ENCODE measurements at regions not wholly inside any gene's neighbourhood (a gene's known extent, or its start where the extent isn't known, plus 50 kb on each side); places are given as distances from the start of the nearest gene placed in this dataset.

DNA sequence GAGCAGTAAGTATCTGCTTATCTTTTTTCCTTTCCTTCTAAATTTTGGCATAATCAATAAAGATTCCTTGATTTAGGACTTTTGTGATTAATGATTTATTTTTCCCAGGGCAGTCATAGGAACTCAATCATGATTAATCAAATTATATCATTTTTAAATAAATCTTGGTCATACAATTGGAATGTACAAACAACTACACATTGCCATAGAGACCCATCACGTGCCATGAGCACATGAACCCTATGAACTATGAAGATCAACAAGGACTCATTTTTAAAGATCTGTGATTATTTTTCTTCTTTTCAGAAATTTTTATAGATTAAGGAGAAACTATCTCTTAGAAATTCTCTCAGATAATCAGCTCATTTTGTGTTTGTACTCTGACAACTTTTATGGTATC lies 622.4 kb downstream of the BCKDHB start:
- H3F3A ChIP-seq (ENCODE audit: insufficient read depth, low read length, poor library complexity, severe bottlenecking) = no peaks in the 10 kb centered on the region

DNA sequence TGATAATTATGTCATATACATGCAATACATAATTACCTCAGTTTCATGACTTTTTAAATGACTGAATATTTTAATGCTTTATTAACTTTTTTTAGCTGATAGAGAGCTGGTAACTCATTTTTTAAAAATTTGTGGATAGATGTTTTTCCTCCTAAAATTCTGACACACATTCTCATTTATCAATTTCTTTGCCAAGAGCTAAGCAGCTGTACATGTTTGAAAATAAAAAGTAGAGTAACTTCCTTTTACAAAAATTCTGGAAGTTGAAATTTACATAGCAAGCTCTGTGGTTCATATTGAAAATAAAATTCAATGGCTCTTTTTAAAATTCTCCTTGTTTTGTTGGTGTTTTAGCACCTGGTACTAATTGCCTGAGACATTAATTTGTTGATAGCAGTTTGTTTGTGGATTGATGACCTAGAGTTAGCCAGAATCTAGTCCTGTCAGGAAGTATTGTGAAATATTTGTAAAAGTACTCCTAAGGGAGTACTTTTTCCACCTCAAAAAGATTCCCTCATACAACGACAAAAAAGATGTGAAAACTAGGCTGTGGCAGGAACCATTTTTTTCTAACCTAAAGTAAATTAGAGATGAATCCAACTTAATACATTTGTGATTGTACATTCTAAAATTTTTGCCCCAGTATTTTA lies 621.8 kb downstream of the BCKDHB start:
- Histone ChIP-seq H3K4me3 (ENCODE audit: low read length) (no peak overlapping the region), H3K9ac (ENCODE audit: low read length) (no peak overlapping the region), H3K9me3 (ENCODE audit: low read length) (no peaks in the 10 kb centered on the region), H3K4me2 (ENCODE audit: low read length) (no peak overlapping the region), H3K36me3 (ENCODE audit: insufficient read depth, low read length) (no peaks in the 10 kb centered on the region), H3K79me2 (replicated peaks; ENCODE audit: insufficient read depth, low read length) (no peaks in the 10 kb centered on the region), H3K9me2 (ENCODE audit: insufficient read depth, low read length) (no peaks in the 10 kb centered on the region), H3K27ac (ENCODE audit: low read length) (no peak overlapping the region), H2AFZ (ENCODE audit: low read depth, low read length) (no peak overlapping the region), H3K27me3 (ENCODE audit: insufficient read depth, low read depth, low read length) (no peaks in the 10 kb centered on the region), H4K20me1 (ENCODE audit: insufficient read depth) (no peaks in the 10 kb centered on the region), H3F3A (ENCODE audit: insufficient read depth, low read length, poor library complexity, severe bottlenecking) (no peaks in the 10 kb centered on the region)
- TF ChIP-seq TAF1 (IDR thresholded peaks at IDR 0.05; ENCODE audit: low read depth) = no peak
- no peak for TF ChIP-seq POLR2AphosphoS5 (IDR thresholded peaks at IDR 0.05)
- TF ChIP-seq, protein P1, sequence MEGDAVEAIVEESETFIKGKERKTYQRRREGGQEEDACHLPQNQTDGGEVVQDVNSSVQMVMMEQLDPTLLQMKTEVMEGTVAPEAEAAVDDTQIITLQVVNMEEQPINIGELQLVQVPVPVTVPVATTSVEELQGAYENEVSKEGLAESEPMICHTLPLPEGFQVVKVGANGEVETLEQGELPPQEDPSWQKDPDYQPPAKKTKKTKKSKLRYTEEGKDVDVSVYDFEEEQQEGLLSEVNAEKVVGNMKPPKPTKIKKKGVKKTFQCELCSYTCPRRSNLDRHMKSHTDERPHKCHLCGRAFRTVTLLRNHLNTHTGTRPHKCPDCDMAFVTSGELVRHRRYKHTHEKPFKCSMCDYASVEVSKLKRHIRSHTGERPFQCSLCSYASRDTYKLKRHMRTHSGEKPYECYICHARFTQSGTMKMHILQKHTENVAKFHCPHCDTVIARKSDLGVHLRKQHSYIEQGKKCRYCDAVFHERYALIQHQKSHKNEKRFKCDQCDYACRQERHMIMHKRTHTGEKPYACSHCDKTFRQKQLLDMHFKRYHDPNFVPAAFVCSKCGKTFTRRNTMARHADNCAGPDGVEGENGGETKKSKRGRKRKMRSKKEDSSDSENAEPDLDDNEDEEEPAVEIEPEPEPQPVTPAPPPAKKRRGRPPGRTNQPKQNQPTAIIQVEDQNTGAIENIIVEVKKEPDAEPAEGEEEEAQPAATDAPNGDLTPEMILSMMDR (IDR thresholded peaks at IDR 0.05; ENCODE audit: poor library complexity, severe bottlenecking) = no peak
- TF ChIP-seq EP300 (conservative IDR thresholded peaks at IDR 0.05; ENCODE audit: poor library complexity, severe bottlenecking) = no peak
- TF ChIP-seq, protein P2, sequence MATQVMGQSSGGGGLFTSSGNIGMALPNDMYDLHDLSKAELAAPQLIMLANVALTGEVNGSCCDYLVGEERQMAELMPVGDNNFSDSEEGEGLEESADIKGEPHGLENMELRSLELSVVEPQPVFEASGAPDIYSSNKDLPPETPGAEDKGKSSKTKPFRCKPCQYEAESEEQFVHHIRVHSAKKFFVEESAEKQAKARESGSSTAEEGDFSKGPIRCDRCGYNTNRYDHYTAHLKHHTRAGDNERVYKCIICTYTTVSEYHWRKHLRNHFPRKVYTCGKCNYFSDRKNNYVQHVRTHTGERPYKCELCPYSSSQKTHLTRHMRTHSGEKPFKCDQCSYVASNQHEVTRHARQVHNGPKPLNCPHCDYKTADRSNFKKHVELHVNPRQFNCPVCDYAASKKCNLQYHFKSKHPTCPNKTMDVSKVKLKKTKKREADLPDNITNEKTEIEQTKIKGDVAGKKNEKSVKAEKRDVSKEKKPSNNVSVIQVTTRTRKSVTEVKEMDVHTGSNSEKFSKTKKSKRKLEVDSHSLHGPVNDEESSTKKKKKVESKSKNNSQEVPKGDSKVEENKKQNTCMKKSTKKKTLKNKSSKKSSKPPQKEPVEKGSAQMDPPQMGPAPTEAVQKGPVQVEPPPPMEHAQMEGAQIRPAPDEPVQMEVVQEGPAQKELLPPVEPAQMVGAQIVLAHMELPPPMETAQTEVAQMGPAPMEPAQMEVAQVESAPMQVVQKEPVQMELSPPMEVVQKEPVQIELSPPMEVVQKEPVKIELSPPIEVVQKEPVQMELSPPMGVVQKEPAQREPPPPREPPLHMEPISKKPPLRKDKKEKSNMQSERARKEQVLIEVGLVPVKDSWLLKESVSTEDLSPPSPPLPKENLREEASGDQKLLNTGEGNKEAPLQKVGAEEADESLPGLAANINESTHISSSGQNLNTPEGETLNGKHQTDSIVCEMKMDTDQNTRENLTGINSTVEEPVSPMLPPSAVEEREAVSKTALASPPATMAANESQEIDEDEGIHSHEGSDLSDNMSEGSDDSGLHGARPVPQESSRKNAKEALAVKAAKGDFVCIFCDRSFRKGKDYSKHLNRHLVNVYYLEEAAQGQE (IDR thresholded peaks at IDR 0.05; ENCODE audit: borderline replicate concordance) = no peak
- no peak for TF ChIP-seq SMC3 (conservative IDR thresholded peaks at IDR 0.05; ENCODE audit: poor library complexity)
- no peak for TF ChIP-seq MXI1 (conservative IDR thresholded peaks at IDR 0.05; ENCODE audit: poor library complexity, severe bottlenecking)
- TF ChIP-seq RAD21 (conservative IDR thresholded peaks at IDR 0.05) = no peak
- no peak for TF ChIP-seq EZH2 (IDR thresholded peaks at IDR 0.05; ENCODE audit: borderline replicate concordance, insufficient read depth, low read length, poor library complexity, severe bottlenecking)

More for the DNA sequence above, 622.4 kb downstream of the BCKDHB start:
- no peak for TF ChIP-seq MXI1 (conservative IDR thresholded peaks at IDR 0.05; ENCODE audit: poor library complexity, severe bottlenecking)
- Histone ChIP-seq H3K9me2 (ENCODE audit: insufficient read depth, low read length) (no peaks in the 10 kb centered on the region), H4K20me1 (ENCODE audit: insufficient read depth) (no peaks in the 10 kb centered on the region), H3K9ac (ENCODE audit: low read length) (no peak overlapping the region), H3K79me2 (replicated peaks; ENCODE audit: insufficient read depth, low read length) (no peaks in the 10 kb centered on the region), H3K4me2 (ENCODE audit: low read length) (no peak overlapping the region), H3K27me3 (ENCODE audit: insufficient read depth, low read depth, low read length) (no peaks in the 10 kb centered on the region), H3K36me3 (ENCODE audit: insufficient read depth, low read length) (no peaks in the 10 kb centered on the region), H3K27ac (ENCODE audit: low read length) (no peak overlapping the region), H3K4me3 (ENCODE audit: low read length) (no peak overlapping the region), H2AFZ (ENCODE audit: low read depth, low read length) (no peak overlapping the region), H3K9me3 (ENCODE audit: low read length) (no peaks in the 10 kb centered on the region)
